H9 (cell line): ENCODE measurements at regions not wholly inside any gene's neighbourhood (a gene's known extent, or its start where the extent isn't known, plus 50 kb on each side); places are given as distances from the start of the nearest gene placed in this dataset.

Experiments
- DNase-seq: peaks from one replicate; pipeline ENCODE4 v3.0.0-alpha.2; 2017
- H2AFZ ChIP-seq: one replicate; pipeline ENCODE4 v1.6.1; 2013; ENCODE audit warnings: mild to moderate bottlenecking, low read length, control low read depth, moderate library complexity
- H2AK5ac ChIP-seq: 2 replicates; pipeline ENCODE4 v1.6.1; 2013; ENCODE audit warnings: low read length, control low read depth, mixed read lengths; ENCODE audit not compliant: insufficient read length
- H2BK120ac ChIP-seq: one replicate; pipeline ENCODE4 v1.6.1; 2013; ENCODE audit warnings: low read depth, mild to moderate bottlenecking, low read length, control low read depth, inconsistent platforms; ENCODE audit not compliant: poor library complexity, severe bottlenecking
- H2BK12ac ChIP-seq: 2 replicates; pipeline ENCODE4 v1.6.1; 2013; ENCODE audit warnings: low read length, control low read depth, mixed read lengths, low read depth; ENCODE audit not compliant: insufficient read length
- H2BK15ac ChIP-seq: 2 replicates; pipeline ENCODE4 v1.6.1; 2013; ENCODE audit warnings: low read depth, low read length, control low read depth
- H2BK20ac ChIP-seq: one replicate; pipeline ENCODE4 v1.6.1; 2013; ENCODE audit warnings: low read depth, mild to moderate bottlenecking, low read length, control low read depth, inconsistent platforms; ENCODE audit not compliant: poor library complexity, severe bottlenecking
- H2BK5ac ChIP-seq: 2 replicates; pipeline ENCODE4 v1.6.1; 2013; ENCODE audit warnings: low read length, control low read depth, mixed read lengths; ENCODE audit not compliant: insufficient read length
- H3K14ac ChIP-seq: 2 replicates; pipeline ENCODE4 v1.6.1; 2013; ENCODE audit warnings: low read length, control low read depth; ENCODE audit not compliant: insufficient read depth
- H3K18ac ChIP-seq: 2 replicates; pipeline ENCODE4 v1.6.1; 2013; ENCODE audit warnings: low read depth, mild to moderate bottlenecking, mixed read lengths, low read length, control low read depth; ENCODE audit not compliant: insufficient read length
- H3K23ac ChIP-seq: 2 replicates; pipeline ENCODE4 v1.6.1; 2013; ENCODE audit warnings: low read length, control low read depth, mixed read lengths, low read depth; ENCODE audit not compliant: insufficient read length
- H3K23me2 ChIP-seq: 2 replicates; pipeline ENCODE4 v1.6.1; 2013; ENCODE audit warnings: low read depth, mild to moderate bottlenecking, mixed read lengths, low read length, control low read depth; ENCODE audit not compliant: insufficient read length, poor library complexity, severe bottlenecking
- H3K27ac ChIP-seq: 2 replicates; pipeline ENCODE4 v1.5.1; 2013; ENCODE audit warnings: low read length, control low read depth, mixed read lengths, low read depth; ENCODE audit not compliant: insufficient read length
- H3K27me3 ChIP-seq: 2 replicates; pipeline ENCODE4 v1.6.1; 2013; ENCODE audit warnings: low read length, control low read depth, inconsistent platforms; ENCODE audit not compliant: insufficient read depth
- H3K4ac ChIP-seq: 2 replicates; pipeline ENCODE4 v1.6.1; 2013; ENCODE audit warnings: low read depth, mild to moderate bottlenecking, control low read depth, inconsistent platforms, low read length, moderate library complexity
- H3K4me1 ChIP-seq: 2 replicates; pipeline ENCODE4 v1.6.1; 2013; ENCODE audit warnings: low read length, control low read depth, inconsistent platforms; ENCODE audit not compliant: insufficient read depth
- H3K4me2 ChIP-seq: 2 replicates; pipeline ENCODE4 v1.6.1; 2013; ENCODE audit warnings: low read length, control low read depth, mixed read lengths; ENCODE audit not compliant: insufficient read length, insufficient read depth
- H3K56ac ChIP-seq: 2 replicates; pipeline ENCODE4 v1.6.1; 2013; ENCODE audit warnings: low read depth, mild to moderate bottlenecking, mixed read lengths, low read length, control low read depth; ENCODE audit not compliant: insufficient read length
- H3K79me1 ChIP-seq: 2 replicates; pipeline ENCODE4 v1.6.1; 2013; ENCODE audit warnings: low read depth, mild to moderate bottlenecking, moderate library complexity, low read length, control low read depth, inconsistent platforms; ENCODE audit not compliant: insufficient read depth, poor library complexity, severe bottlenecking
- H3K79me2 ChIP-seq: 2 replicates; pipeline ENCODE4 v1.6.1; 2013; ENCODE audit warnings: low read length, control low read depth, inconsistent platforms; ENCODE audit not compliant: insufficient read depth
- H3K9ac ChIP-seq: 2 replicates; pipeline ENCODE4 v1.6.1; 2013; ENCODE audit warnings: low read length, control low read depth, mixed read lengths; ENCODE audit not compliant: insufficient read length; ENCODE audit errors: extremely low read depth
- H3K9me3 ChIP-seq: one replicate; pipeline ENCODE4 v1.6.1; 2013; ENCODE audit warnings: low read depth, low read length, inconsistent platforms; ENCODE audit not compliant: control insufficient read depth
- H3T11ph ChIP-seq: one replicate; pipeline ENCODE4 v1.6.1; 2013; ENCODE audit warnings: mild to moderate bottlenecking, low read length, control low read depth, inconsistent platforms
- H4K20me1 ChIP-seq: one replicate; pipeline ENCODE4 v1.6.1; 2013; ENCODE audit not compliant: control insufficient read depth, insufficient read length, insufficient read depth
- H4K5ac ChIP-seq: 2 replicates; pipeline ENCODE4 v1.6.1; 2013; ENCODE audit warnings: low read depth, mild to moderate bottlenecking, mixed read lengths, low read length, control low read depth; ENCODE audit not compliant: insufficient read length
- H4K8ac ChIP-seq: replicated peaks from 2 replicates; pipeline ENCODE4 v1.6.1; 2013; ENCODE audit warnings: low read length, control low read depth, mixed read lengths, low read depth; ENCODE audit not compliant: insufficient read length
- H4K91ac ChIP-seq: 2 replicates; pipeline ENCODE4 v1.6.1; 2013; ENCODE audit warnings: low read depth, mild to moderate bottlenecking, moderate library complexity, mixed read lengths, low read length, control low read depth; ENCODE audit not compliant: insufficient read length
- H3K27ac Mint-ChIP-seq, 3 experiments: 2 replicates in 2 of 3; 3 replicates in 1 of 3; pipeline ENCODE4 v1.8.0; 2020 to 2021; ENCODE audit warnings: mixed read lengths in 3 of 3, mild to moderate bottlenecking in 1 of 3, moderate library complexity in 1 of 3
- H3K27me3 Mint-ChIP-seq: 2 replicates; pipeline ENCODE4 v1.8.0; 2021; ENCODE audit warnings: low read depth, mild to moderate bottlenecking, moderate library complexity, mixed read lengths
- H3K36me3 Mint-ChIP-seq, 3 experiments: 2 replicates in 2 of 3; 3 replicates in 1 of 3; pipeline ENCODE4 v1.8.0; 2020 to 2021; ENCODE audit warnings: low read depth in 3 of 3, mixed read lengths in 3 of 3; ENCODE audit not compliant: insufficient read depth in 1 of 3
- H3K4me1 Mint-ChIP-seq, 2 experiments: 2 replicates each; pipeline ENCODE4 v1.8.0; 2020; ENCODE audit warnings: mixed read lengths in 2 of 2
- H3K4me3 Mint-ChIP-seq, 2 experiments: 2 replicates in 1 of 2; 3 replicates in 1 of 2; pipeline ENCODE4 v1.8.0; 2020 to 2021; ENCODE audit warnings: mild to moderate bottlenecking in 2 of 2, mixed read lengths in 2 of 2, moderate library complexity in 1 of 2
- H3K9me3 Mint-ChIP-seq, 2 experiments: 2 replicates in 1 of 2; 3 replicates in 1 of 2; pipeline ENCODE4 v1.8.0; 2020; ENCODE audit warnings: mild to moderate bottlenecking in 2 of 2, mixed read lengths in 2 of 2, moderate library complexity in 1 of 2
- WGBS: extraction: QIAGEN DNeasy Blood & Tissue Kit; methylation state at CpG from one replicate; pipeline ENCODE4 v1.1.7; 2013; ENCODE audit warnings: missing lambda C conversion rate, low lambda C conversion rate, mixed read lengths; ENCODE audit not compliant: insufficient read length; ENCODE audit errors: extremely low coverage; 5-methylcytosine and 5-hydroxymethylcytosine counted together
- TF ChIP-seq, protein P1 (sequence below): fragments of 200-600 bp; sonication (generic); conservative IDR thresholded peaks from 3 replicates; pipeline ENCODE4 v1.8.0; 2021; ENCODE audit warnings: antibody characterized with exemption, mild to moderate bottlenecking

DNA sequence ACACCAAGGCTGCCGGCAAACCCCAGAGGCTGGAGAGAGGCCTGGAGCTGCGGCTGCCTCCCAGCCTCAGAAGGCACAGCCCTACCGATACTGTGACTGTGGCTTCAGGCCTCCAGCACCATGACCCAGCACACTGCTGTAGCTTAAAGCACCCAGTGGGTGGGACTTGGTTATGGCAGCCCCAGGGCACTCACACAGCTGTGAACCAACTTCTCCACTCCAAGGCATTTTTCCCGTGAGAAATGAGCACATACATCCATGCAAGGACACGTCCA lies 199.5 kb downstream of the NDUFA10 start:
- peaks cover 23% of the 10 kb centered on the region for H3K27me3 Mint-ChIP-seq
- no peak overlapping the region for H3K4me3 Mint-ChIP-seq
- H2BK15ac ChIP-seq: no peak overlapping the region
- H3K27ac ChIP-seq: no peak overlapping the region
- H2BK5ac ChIP-seq: no peak overlapping the region
- no peak overlapping the region for H2AK5ac ChIP-seq
- peaks cover 28% of the 10 kb centered on the region in 2 experiments for H3K4me1 Mint-ChIP-seq
- H3K9ac ChIP-seq: no peak overlapping the region
- no peak overlapping the region for H2BK120ac ChIP-seq
- H3K4ac ChIP-seq: no peak overlapping the region
- H3K27ac Mint-ChIP-seq: no peak overlapping the region
- no peaks in the 10 kb centered on the region for H3K9me3 ChIP-seq
- H3K27me3 ChIP-seq: no peaks in the 10 kb centered on the region
- no peak overlapping the region for H2BK20ac ChIP-seq
- no peak overlapping the region for H2AFZ ChIP-seq
- H3K36me3 Mint-ChIP-seq: no peaks in the 10 kb centered on the region; a peak in 2 of 7 replicates
- no peak overlapping the region for H3K23ac ChIP-seq
- no peaks in the 10 kb centered on the region for H3K79me2 ChIP-seq
- H3K18ac ChIP-seq: no peak overlapping the region
- peaks cover 0 to 3% of the 10 kb centered on the region in 2 experiments; a peak in 2 of 5 replicates for H3K9me3 Mint-ChIP-seq
- no peak overlapping the region for H3T11ph ChIP-seq
- TF ChIP-seq, protein P1, sequence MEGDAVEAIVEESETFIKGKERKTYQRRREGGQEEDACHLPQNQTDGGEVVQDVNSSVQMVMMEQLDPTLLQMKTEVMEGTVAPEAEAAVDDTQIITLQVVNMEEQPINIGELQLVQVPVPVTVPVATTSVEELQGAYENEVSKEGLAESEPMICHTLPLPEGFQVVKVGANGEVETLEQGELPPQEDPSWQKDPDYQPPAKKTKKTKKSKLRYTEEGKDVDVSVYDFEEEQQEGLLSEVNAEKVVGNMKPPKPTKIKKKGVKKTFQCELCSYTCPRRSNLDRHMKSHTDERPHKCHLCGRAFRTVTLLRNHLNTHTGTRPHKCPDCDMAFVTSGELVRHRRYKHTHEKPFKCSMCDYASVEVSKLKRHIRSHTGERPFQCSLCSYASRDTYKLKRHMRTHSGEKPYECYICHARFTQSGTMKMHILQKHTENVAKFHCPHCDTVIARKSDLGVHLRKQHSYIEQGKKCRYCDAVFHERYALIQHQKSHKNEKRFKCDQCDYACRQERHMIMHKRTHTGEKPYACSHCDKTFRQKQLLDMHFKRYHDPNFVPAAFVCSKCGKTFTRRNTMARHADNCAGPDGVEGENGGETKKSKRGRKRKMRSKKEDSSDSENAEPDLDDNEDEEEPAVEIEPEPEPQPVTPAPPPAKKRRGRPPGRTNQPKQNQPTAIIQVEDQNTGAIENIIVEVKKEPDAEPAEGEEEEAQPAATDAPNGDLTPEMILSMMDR: no peak
- H3K79me1 ChIP-seq: no peaks in the 10 kb centered on the region
- H3K14ac ChIP-seq: no peak overlapping the region; the same call in 1 of the 2 replicates
- H3K23me2 ChIP-seq: no peaks in the 10 kb centered on the region
- H3K4me1 ChIP-seq: no peaks in the 10 kb centered on the region; the same call in 1 of the 2 replicates
- no peak overlapping the region for H3K56ac ChIP-seq
- H4K20me1 ChIP-seq: no peaks in the 10 kb centered on the region
- H2BK12ac ChIP-seq: no peak overlapping the region
- H4K91ac ChIP-seq: no peak overlapping the region
- H4K8ac ChIP-seq: no peak overlapping the region
- WGBS: no CpG with 5 or more reads among the region's 5 CpGs
- no peak overlapping the region for H4K5ac ChIP-seq
- no peak overlapping the region for H3K4me2 ChIP-seq
- peak; percentile 13 for DNase-seq
